ENCODE measurements at regions not wholly inside any gene's neighbourhood (a gene's known extent, or its start where the extent isn't known, plus 50 kb on each side); places are given as distances from the start of the nearest gene placed in this dataset.

DNA sequence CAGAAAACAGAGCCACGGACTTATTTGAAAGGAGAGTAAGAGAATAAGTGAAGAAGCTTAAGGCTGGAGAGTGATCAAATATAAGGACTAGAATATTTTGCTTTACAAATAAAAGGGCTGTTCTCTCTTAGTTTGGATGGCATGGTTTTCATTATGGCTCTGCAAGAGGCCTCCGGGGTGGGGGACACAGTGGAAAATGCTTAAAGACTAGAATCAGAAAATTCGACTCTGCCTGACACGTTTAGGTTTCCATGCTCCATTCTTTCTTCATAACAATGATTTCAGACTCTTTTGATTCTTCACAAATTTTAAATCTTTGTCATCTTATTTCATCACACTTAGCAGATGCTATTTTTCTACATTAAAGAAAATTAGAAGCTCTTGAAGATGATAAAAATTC, 632.4 kb upstream of the BOD1L1 start:
- Histone ChIP-seq H3K27me3 (replicated peaks in 1 of 4; ENCODE audit: control insufficient read depth in 3 of 4, extremely low read depth in 1 of 4, insufficient read depth in 3 of 4, low read length in 3 of 4) (no peaks in the 10 kb centered on the region), H3K23ac (ENCODE audit: insufficient read length) (no peak overlapping the region), H3K9ac (replicated peaks in 1 of 4; ENCODE audit: extremely low read depth in 1 of 4, low read depth in 3 of 4, low read length in 3 of 4) (no peak overlapping the region), H3K79me2 (ENCODE audit: control insufficient read depth in 1 of 2, insufficient read depth in 2 of 2, low read length in 2 of 2) (no peaks in the 10 kb centered on the region), H4K91ac (replicated peaks; ENCODE audit: insufficient read length, low read length) (no peak overlapping the region), H3K18ac (ENCODE audit: extremely low read depth, low read length) (no peak overlapping the region), H3K36me3 (ENCODE audit: control insufficient read depth in 2 of 4, insufficient read depth in 4 of 4, low read length in 3 of 4) (no peaks in the 10 kb centered on the region), H3K4me1 (replicated peaks in 1 of 4; ENCODE audit: control insufficient read depth in 3 of 4, insufficient read depth in 4 of 4, low read length in 3 of 4) (no peaks in the 10 kb centered on the region), H2AFZ (ENCODE audit: low read length) (no peak overlapping the region), H3K4me2 (ENCODE audit: insufficient read depth in 1 of 2, low read depth in 2 of 2, low read length in 2 of 2) (no peak overlapping the region), H3K23me2 (ENCODE audit: low read depth, low read length) (no peaks in the 10 kb centered on the region), H4K8ac (ENCODE audit: extremely low read depth, insufficient read depth, low read length) (no peak overlapping the region), H3K9me3 (ENCODE audit: insufficient read depth in 2 of 2, low read depth in 1 of 2, low read length in 1 of 2) (no peaks in the 10 kb centered on the region), H2BK15ac (ENCODE audit: low read length) (no peak overlapping the region), H3K27ac (ENCODE audit: low read depth, low read length) (no peak overlapping the region), H4K20me1 (replicated peaks in 1 of 2; ENCODE audit: control insufficient read depth in 1 of 2, insufficient read depth in 2 of 2, low read length in 2 of 2) (no peaks in the 10 kb centered on the region), H2AK5ac (ENCODE audit: low read depth, low read length) (no peak overlapping the region), H3K14ac (ENCODE audit: insufficient read length) (no peak overlapping the region), H3K4me3 (ENCODE audit: extremely low read depth in 1 of 4, insufficient read depth in 2 of 4, low read depth in 3 of 4, low read length in 4 of 4) (no peak overlapping the region), H2BK120ac (replicated peaks; ENCODE audit: low read depth, low read length) (no peak overlapping the region), H3K4ac (replicated peaks; ENCODE audit: insufficient read length, low read depth, low read length) (no peak overlapping the region), H2BK12ac (ENCODE audit: low read depth, low read length) (no peak overlapping the region), H3K56ac (replicated peaks; ENCODE audit: insufficient read length, low read depth, low read length) (no peak overlapping the region), H2BK5ac (ENCODE audit: low read depth, low read length) (no peak overlapping the region), H4K5ac (ENCODE audit: insufficient read length, low read depth, low read length) (no peak overlapping the region), H3K79me1 (ENCODE audit: low read depth, low read length) (no peaks in the 10 kb centered on the region), H2BK20ac (ENCODE audit: low read length) (no peak overlapping the region)
- ChIA-PET POLR2A (ENCODE audit: partially characterized antibody) (no interaction called here), CTCF (ENCODE audit: partially characterized antibody) (interaction anchor here (0.8 to 1.1 kb wide), 2 partner anchors 117 to 1139 kb away, joined by 3 read pairs; no protein-coding TSS in a partner anchor)
- 95% methylated on average over 4 of the region's 4 CpGs; no CpG with 5 or more reads in 1 of the 2 experiments for WGBS, 2 experiments (ENCODE audit: extremely low coverage in 1 of 2, insufficient coverage in 1 of 2, insufficient read length in 1 of 2, insufficient replicate concordance in 2 of 2, low coverage in 1 of 2, low lambda C conversion rate in 2 of 2, missing lambda C conversion rate in 1 of 2)
- TF ChIP-seq CHD2 (IDR thresholded peaks at IDR 0.05; ENCODE audit: low read length): no peak
- TF ChIP-seq TBP (IDR thresholded peaks at IDR 0.05; ENCODE audit: low read depth, low read length): no peak
- no peak for TF ChIP-seq CEBPB (IDR thresholded peaks at IDR 0.05; ENCODE audit: low read depth, low read length)
- no peak for TF ChIP-seq E2F6 (IDR thresholded peaks at IDR 0.05)
- no peak for TF ChIP-seq SIRT6 (IDR thresholded peaks at IDR 0.05; ENCODE audit: low read length)
- no peak for TF ChIP-seq SP2 (IDR thresholded peaks at IDR 0.05; ENCODE audit: low read length)
- no peak for TF ChIP-seq PHF8 (conservative IDR thresholded peaks at IDR 0.05; ENCODE audit: low read depth, low read length)
- no peak for FAIRE-seq
- DNase-seq (ENCODE audit: low read depth in 1 of 2, low spot score in 2 of 2): no peak

Measured in H1 (cell line).